ENCODE measurements at regions not wholly inside any gene's neighbourhood (a gene's known extent, or its start where the extent isn't known, plus 50 kb on each side); places are given as distances from the start of the nearest gene placed in this dataset.

GRCh38 chr18:8479789-8480188 lies 129.4 kb upstream of the RAB12 start:
- POLR2A ChIA-PET = no interaction called here
- no TSS peak for BruUV-seq (replicated peaks)

More at GRCh38 chr18:8479789-8480188, 129.4 kb upstream of the RAB12 start:
- 0 out of 2 replicates have a peak, but pooled peaks cover 4% of the 10 kb centered on the region for H3K27me3 ChIP-seq (ENCODE audit: insufficient read depth, low read length)
- TF ChIP-seq SIN3A (IDR thresholded peaks at IDR 0.05; ENCODE audit: low read depth) = no peak
- TF ChIP-seq ELF1 (IDR thresholded peaks at IDR 0.05; ENCODE audit: borderline replicate concordance, low read depth) = no peak
- no peak for TF ChIP-seq POLR2AphosphoS5 (IDR thresholded peaks at IDR 0.05; ENCODE audit: low read depth, low read length)
- no peak for TF ChIP-seq FOSL1 (IDR thresholded peaks at IDR 0.05; ENCODE audit: low read depth)
- no peak for TF ChIP-seq SRF (IDR thresholded peaks at IDR 0.05; ENCODE audit: low read depth)
- no peak for TF ChIP-seq RAD21 (IDR thresholded peaks at IDR 0.05; ENCODE audit: low read depth)
- no peak for TF ChIP-seq TCF7L2 (IDR thresholded peaks at IDR 0.05; ENCODE audit: borderline replicate concordance, extremely low read depth, insufficient read depth, insufficient read length)
- TF ChIP-seq REST (IDR thresholded peaks at IDR 0.05; ENCODE audit: low read depth) = no peak
- no peak for TF ChIP-seq EGR1 (IDR thresholded peaks at IDR 0.05; ENCODE audit: low read depth)
- TF ChIP-seq SP1 (IDR thresholded peaks at IDR 0.05; ENCODE audit: low read depth) = no peak
- TF ChIP-seq MAX (IDR thresholded peaks at IDR 0.05) = no peak
- TF ChIP-seq POLR2A (IDR thresholded peaks at IDR 0.05; ENCODE audit: borderline replicate concordance, extremely low read depth, insufficient read depth, insufficient read length) = no peak
- TF ChIP-seq YY1 (IDR thresholded peaks at IDR 0.05; ENCODE audit: extremely low read depth, insufficient replicate concordance, low read depth, low read length) = no peak
- no peak overlapping the region for H2AFZ ChIP-seq (ENCODE audit: low read depth, low read length, poor library complexity, severe bottlenecking)
- H3K4me3 ChIP-seq (replicated peaks in 1 of 2; ENCODE audit: low read depth in 1 of 2, low read length in 2 of 2) = no peak overlapping the region
- H3K9me2 ChIP-seq (ENCODE audit: insufficient read depth) = no peaks in the 10 kb centered on the region
- H3K36me3 ChIP-seq (ENCODE audit: control insufficient read depth in 1 of 2, insufficient read depth in 2 of 2, low read length in 2 of 2) = no peaks in the 10 kb centered on the region
- intact Hi-C loops (cut with micrococcal nuclease) = loop anchor here (10.0 kb wide), 1 partner anchor 505 kb away; no protein-coding TSS in a partner anchor
- H4K20me1 ChIP-seq (ENCODE audit: insufficient read depth) = no peaks in the 10 kb centered on the region
- H3K9me3 ChIP-seq (ENCODE audit: control insufficient read depth in 1 of 2, insufficient read depth in 1 of 2, low read depth in 1 of 2, low read length in 2 of 2) = no peaks in the 10 kb centered on the region
- H3K79me2 ChIP-seq (ENCODE audit: insufficient read depth, low read length) = no peaks in the 10 kb centered on the region
- H3K4me1 ChIP-seq (ENCODE audit: control insufficient read depth in 1 of 2, insufficient read depth in 2 of 2, low read length in 2 of 2) = no peaks in the 10 kb centered on the region
- ChIA-PET RAD21 (ENCODE audit: low non-redundant PET in 1 of 2, low total read pairs in 2 of 2, uncharacterized antibody in 2 of 2, unreplicated experiment in 2 of 2) (no interaction called here), CTCF (interaction anchor here (1.2 to 1.4 kb wide), 3 partner anchors 9 to 1207 kb away, joined by 4 read pairs; no protein-coding TSS in a partner anchor)
- H3K27ac ChIP-seq (ENCODE audit: low read depth, low read length) = no peak overlapping the region
- H3K4me2 ChIP-seq (ENCODE audit: low read length) = no peak overlapping the region
- DNase-seq (ENCODE audit: low read depth, low spot score) (no peak), ATAC-seq (no peak)
- H3K9ac ChIP-seq (ENCODE audit: low read length) = no peak overlapping the region
